H1 (cell line): ENCODE measurements at regions not wholly inside any gene's neighbourhood (a gene's known extent, or its start where the extent isn't known, plus 50 kb on each side); places are given as distances from the start of the nearest gene placed in this dataset.

ENCODE experiments used
- CTCF ChIA-PET: fragments of 300-600 bp; sonication (Branson Sonifier 250); formaldehyde crosslinking; loops from one replicate; lab custom pipeline; 2021; ENCODE audit not compliant: partially characterized antibody; lab: Charles Lee
- POLR2A ChIA-PET: fragments of 300-600 bp; sonication (Branson Sonifier 250); formaldehyde crosslinking; loops from one replicate; lab custom pipeline; 2021; ENCODE audit warnings: inconsistent platforms; ENCODE audit not compliant: partially characterized antibody; lab: Charles Lee
- DNase-seq, 2 experiments: peaks; one replicate each; pipeline versions ENCODE4 v3.0.0 to v3.0.0-alpha.2; 2010 to 2022; ENCODE audit warnings: low spot score in 2 of 2, low read depth in 1 of 2, mixed read lengths in 1 of 2
- FAIRE-seq: peaks from 2 replicates; lab custom pipeline; 2011; peaks lifted over from hg19 to GRCh38; lab: Jason Lieb, UNC
- H2AFZ ChIP-seq: 2 replicates; pipeline ENCODE4 v1.8.1; 2012; ENCODE audit warnings: low read length, inconsistent platforms
- H2AK5ac ChIP-seq: 2 replicates; pipeline ENCODE4 v1.6.1; 2013; ENCODE audit warnings: low read depth, low read length
- H2BK120ac ChIP-seq: replicated peaks from 2 replicates; pipeline ENCODE3; 2013; ENCODE audit warnings: low read depth, low read length, inconsistent platforms
- H2BK12ac ChIP-seq: 2 replicates; pipeline ENCODE4 v1.6.1; 2013; ENCODE audit warnings: low read depth, low read length
- H2BK15ac ChIP-seq: 2 replicates; pipeline ENCODE4 v1.6.1; 2013; ENCODE audit warnings: low read length
- H2BK20ac ChIP-seq: 2 replicates; pipeline ENCODE4 v1.6.1; 2013; ENCODE audit warnings: low read length
- H2BK5ac ChIP-seq: 2 replicates; pipeline ENCODE4 v1.6.1; 2013; ENCODE audit warnings: low read depth, low read length
- H3K14ac ChIP-seq: 2 replicates; pipeline ENCODE4 v1.6.1; 2013; ENCODE audit warnings: inconsistent platforms; ENCODE audit not compliant: insufficient read length
- H3K18ac ChIP-seq: 2 replicates; pipeline ENCODE4 v1.6.1; 2013; ENCODE audit warnings: low read length; ENCODE audit errors: extremely low read depth
- H3K23ac ChIP-seq: 2 replicates; pipeline ENCODE4 v1.6.1; 2013; ENCODE audit warnings: inconsistent platforms; ENCODE audit not compliant: insufficient read length
- H3K23me2 ChIP-seq: 2 replicates; pipeline ENCODE4 v1.6.1; 2013; ENCODE audit warnings: low read depth, low read length
- H3K27ac ChIP-seq: 2 replicates; pipeline ENCODE4 v1.6.1; 2011; ENCODE audit warnings: low read depth, low read length, inconsistent platforms
- H3K27me3 ChIP-seq, 4 experiments: replicated peaks in 1 of 4; 1 replicate in 1 of 4; 2 replicates in 3 of 4; pipeline versions ENCODE4 v1.6.1 to v1.8.1; 2011 to 2013; ENCODE audit warnings: low read length in 3 of 4, mild to moderate bottlenecking in 3 of 4, inconsistent platforms in 2 of 4, mixed read lengths in 2 of 4, moderate library complexity in 1 of 4; ENCODE audit not compliant: control insufficient read depth in 3 of 4, insufficient read depth in 3 of 4; ENCODE audit errors: extremely low read depth in 1 of 4
- H3K36me3 ChIP-seq, 4 experiments: 2 replicates each; pipeline versions ENCODE4 v1.6.1 to v1.8.1; 2011 to 2013; ENCODE audit warnings: mild to moderate bottlenecking in 4 of 4, low read length in 3 of 4, moderate library complexity in 2 of 4, control low read depth in 1 of 4, inconsistent platforms in 1 of 4; ENCODE audit not compliant: insufficient read depth in 4 of 4, control insufficient read depth in 2 of 4
- H3K4ac ChIP-seq: replicated peaks from 2 replicates; pipeline ENCODE3; 2013; ENCODE audit warnings: low read length, low read depth, mixed read lengths, inconsistent platforms; ENCODE audit not compliant: insufficient read length
- H3K4me1 ChIP-seq, 4 experiments: replicated peaks in 1 of 4; 1 replicate in 1 of 4; 2 replicates in 3 of 4; pipeline versions ENCODE4 v1.6.1 to v1.8.1; 2011 to 2013; ENCODE audit warnings: low read length in 3 of 4, inconsistent platforms in 2 of 4, mixed read lengths in 1 of 4; ENCODE audit not compliant: insufficient read depth in 4 of 4, control insufficient read depth in 3 of 4
- H3K4me2 ChIP-seq, 2 experiments: 2 replicates each; pipeline versions ENCODE4 v1.6.1 to v1.8.1; 2011 to 2013; ENCODE audit warnings: low read depth in 2 of 2, low read length in 2 of 2, control low read depth in 1 of 2, inconsistent platforms in 1 of 2, mild to moderate bottlenecking in 1 of 2; ENCODE audit not compliant: insufficient read depth in 1 of 2
- H3K4me3 ChIP-seq, 4 experiments: fragments of 200-600, 300-600 bp in 1 of 4; sonication (generic), shearing (Covaris generic), sonication (Bioruptor Twin) in 1 of 4; 2 replicates each; pipeline versions ENCODE4 v1.5.1 to v1.8.1; 2011 to 2016; ENCODE audit warnings: low read length in 4 of 4, low read depth in 3 of 4, control low read depth in 2 of 4, inconsistent platforms in 2 of 4, mild to moderate bottlenecking in 2 of 4, mixed read lengths in 1 of 4, moderate library complexity in 1 of 4; ENCODE audit not compliant: insufficient read depth in 2 of 4; ENCODE audit errors: extremely low read depth in 1 of 4
- H3K56ac ChIP-seq: replicated peaks from 2 replicates; pipeline ENCODE3; 2013; ENCODE audit warnings: low read depth, mild to moderate bottlenecking, mixed read lengths, low read length, inconsistent platforms; ENCODE audit not compliant: insufficient read length
- H3K79me1 ChIP-seq: 2 replicates; pipeline ENCODE4 v1.6.1; 2013; ENCODE audit warnings: low read depth, low read length, control low read depth
- H3K79me2 ChIP-seq, 2 experiments: 2 replicates each; pipeline versions ENCODE4 v1.6.1 to v1.8.1; 2012 to 2013; ENCODE audit warnings: low read length in 2 of 2, mild to moderate bottlenecking in 2 of 2, inconsistent platforms in 1 of 2; ENCODE audit not compliant: insufficient read depth in 2 of 2, control insufficient read depth in 1 of 2
- H3K9ac ChIP-seq, 4 experiments: replicated peaks in 1 of 4; 1 replicate in 1 of 4; 2 replicates in 3 of 4; pipeline versions ENCODE4 v1.6.1 to v1.8.1; 2011 to 2013; ENCODE audit warnings: low read depth in 3 of 4, low read length in 3 of 4, control low read depth in 2 of 4, mild to moderate bottlenecking in 2 of 4, moderate library complexity in 2 of 4, inconsistent platforms in 1 of 4; ENCODE audit errors: extremely low read depth in 1 of 4
- H3K9me3 ChIP-seq, 2 experiments: 2 replicates each; pipeline versions ENCODE4 v1.6.1 to v1.8.1; 2012 to 2013; ENCODE audit warnings: mild to moderate bottlenecking in 2 of 2, moderate library complexity in 2 of 2, control low read depth in 1 of 2, inconsistent platforms in 1 of 2, low read depth in 1 of 2, low read length in 1 of 2, mixed read lengths in 1 of 2; ENCODE audit not compliant: insufficient read depth in 2 of 2
- H4K20me1 ChIP-seq, 2 experiments: replicated peaks in 1 of 2; 2 replicates each; pipeline versions ENCODE3 to v1.8.1; 2011 to 2013; ENCODE audit warnings: inconsistent platforms in 2 of 2, low read length in 2 of 2, mild to moderate bottlenecking in 1 of 2; ENCODE audit not compliant: insufficient read depth in 2 of 2, control insufficient read depth in 1 of 2
- H4K5ac ChIP-seq: 2 replicates; pipeline ENCODE4 v1.6.1; 2013; ENCODE audit warnings: low read length, low read depth, mixed read lengths, inconsistent platforms; ENCODE audit not compliant: insufficient read length
- H4K8ac ChIP-seq: 2 replicates; pipeline ENCODE4 v1.8.0; 2013; ENCODE audit warnings: mild to moderate bottlenecking, moderate library complexity, low read length, inconsistent platforms; ENCODE audit not compliant: insufficient read depth; ENCODE audit errors: extremely low read depth
- H4K91ac ChIP-seq: replicated peaks from 2 replicates; pipeline ENCODE3; 2013; ENCODE audit warnings: low read length, mixed read lengths, inconsistent platforms; ENCODE audit not compliant: insufficient read length
- CBX8 ChIP-seq: fragments of 300-800, 300-1000 bp; sonication (generic); IDR thresholded peaks from 2 replicates; pipeline ENCODE4 v1.7.1; 2016; ENCODE audit warnings: low read depth, low read length, borderline replicate concordance
- EP300 ChIP-seq, 2 experiments: IDR thresholded peaks; 1 replicate in 1 of 2; 2 replicates in 1 of 2; pipeline ENCODE4 v1.6.1; 2011 to 2012; ENCODE audit warnings: low read depth in 2 of 2, low read length in 2 of 2, mild to moderate bottlenecking in 2 of 2, borderline replicate concordance in 1 of 2, inconsistent platforms in 1 of 2, moderate library complexity in 1 of 2
- KDM4A ChIP-seq: IDR thresholded peaks from one replicate; pipeline ENCODE4 v1.7.1; 2012; ENCODE audit warnings: low read depth, mild to moderate bottlenecking, moderate library complexity, low read length, inconsistent platforms; ENCODE audit not compliant: severe bottlenecking
- TAF7 ChIP-seq: optimal IDR thresholded peaks from 2 replicates; pipeline ENCODE3; 2011; ENCODE audit warnings: low read depth, mild to moderate bottlenecking, inconsistent platforms, low read length, moderate library complexity, borderline replicate concordance

- Histone ChIP-seq H3K56ac (no peak overlapping the region), H2BK5ac (no peak overlapping the region), H3K27me3 (no peaks in the 10 kb centered on the region), H4K20me1 (no peaks in the 10 kb centered on the region), H3K4ac (no peak overlapping the region), H2AK5ac (no peak overlapping the region), H3K9ac (no peak overlapping the region), H2BK20ac (no peak overlapping the region), H3K4me2 (no peak overlapping the region), H4K8ac (no peak overlapping the region), H3K36me3 (no peaks in the 10 kb centered on the region), H3K27ac (no peak overlapping the region), H3K79me2 (no peaks in the 10 kb centered on the region), H3K18ac (no peak overlapping the region), H2AFZ (no peak overlapping the region), H2BK12ac (no peak overlapping the region), H3K79me1 (no peaks in the 10 kb centered on the region), H3K4me1 (no peaks in the 10 kb centered on the region), H3K23me2 (no peaks in the 10 kb centered on the region), H3K14ac (no peak overlapping the region), H3K4me3 (no peak overlapping the region), H2BK120ac (no peak overlapping the region), H3K9me3 (peaks cover 0 to 3% of the 10 kb centered on the region in 2 experiments; a peak in 1 of 4 replicates), H4K5ac (no peak overlapping the region), H4K91ac (no peak overlapping the region), H2BK15ac (no peak overlapping the region), H3K23ac (no peak overlapping the region)
- DNase-seq (no peak), FAIRE-seq (no peak)
- ChIA-PET CTCF (no interaction called here), POLR2A (no interaction called here)
- TF ChIP-seq CBX8 = no peak
- no peak for TF ChIP-seq EP300 (IDR thresholded peaks at IDR 0.05; ENCODE audit: borderline replicate concordance in 1 of 2, low read depth in 2 of 2, low read length in 2 of 2)
- no peak for TF ChIP-seq TAF7
- TF ChIP-seq KDM4A = no peak
Measured at GRCh38 chr5:23755906-23756305, 248.5 kb downstream of the PRDM9 start.
